HepG2 (cell line): ENCODE measurements at regions not wholly inside any gene's neighbourhood (a gene's known extent, or its start where the extent isn't known, plus 50 kb on each side); places are given as distances from the start of the nearest gene placed in this dataset.

Experiments used
- CREBL2 ChIP-seq: sonication (generic); formaldehyde crosslinking; IDR thresholded peaks from 2 replicates; pipeline ENCODE4 v1.8.1; 2023; ENCODE audit warnings: missing genetic modification reagents, mild to moderate bottlenecking, borderline replicate concordance
- SMARCE1 ChIP-seq: fragments of 450-650 bp; IDR thresholded peaks from 2 replicates; pipeline ENCODE4 v1.6.1; 2017; ENCODE audit warnings: borderline replicate concordance
- SRF ChIP-seq: IDR thresholded peaks from 2 replicates; pipeline ENCODE4 v1.6.1; 2011; ENCODE audit warnings: mild to moderate bottlenecking, low read depth, low read length, moderate library complexity
- YEATS2 ChIP-seq: sonication (generic); formaldehyde crosslinking; IDR thresholded peaks from 2 replicates; pipeline ENCODE4 v1.4.0; 2020; ENCODE audit warnings: missing genetic modification reagents, borderline replicate concordance
- ZNF326 ChIP-seq: sonication (generic); formaldehyde crosslinking; IDR thresholded peaks from 2 replicates; pipeline ENCODE4 v1.4.0; 2020; ENCODE audit warnings: missing genetic modification reagents, borderline replicate concordance
- ZNF432 ChIP-seq: sonication (generic); formaldehyde crosslinking; IDR thresholded peaks from 2 replicates; pipeline ENCODE4 v1.5.0; 2020; ENCODE audit warnings: missing genetic modification reagents, mild to moderate bottlenecking, borderline replicate concordance
- ZNF552 ChIP-seq: sonication (generic); formaldehyde crosslinking; IDR thresholded peaks from 2 replicates; pipeline ENCODE4 v1.9.0; 2022; ENCODE audit warnings: missing genetic modification reagents, mild to moderate bottlenecking, borderline replicate concordance
- ZNF562 ChIP-seq: sonication (generic); formaldehyde crosslinking; IDR thresholded peaks from 2 replicates; pipeline ENCODE4 v1.8.0; 2022; ENCODE audit warnings: missing genetic modification reagents, borderline replicate concordance
- TF ChIP-seq, protein P1 (sequence below): sonication (generic); formaldehyde crosslinking; IDR thresholded peaks from 2 replicates; pipeline ENCODE4 v1.4.0; 2020; ENCODE audit warnings: missing genetic modification reagents, borderline replicate concordance
- TF ChIP-seq, protein P2 (sequence below): sonication (generic); formaldehyde crosslinking; IDR thresholded peaks from 2 replicates; pipeline ENCODE4 v1.8.1; 2023; ENCODE audit warnings: mild to moderate bottlenecking, moderate library complexity, missing genetic modification reagents
- TF ChIP-seq, protein P3 (sequence below): sonication (generic); formaldehyde crosslinking; IDR thresholded peaks from 2 replicates; pipeline ENCODE4 v1.4.0; 2020; ENCODE audit warnings: missing genetic modification reagents

DNA sequence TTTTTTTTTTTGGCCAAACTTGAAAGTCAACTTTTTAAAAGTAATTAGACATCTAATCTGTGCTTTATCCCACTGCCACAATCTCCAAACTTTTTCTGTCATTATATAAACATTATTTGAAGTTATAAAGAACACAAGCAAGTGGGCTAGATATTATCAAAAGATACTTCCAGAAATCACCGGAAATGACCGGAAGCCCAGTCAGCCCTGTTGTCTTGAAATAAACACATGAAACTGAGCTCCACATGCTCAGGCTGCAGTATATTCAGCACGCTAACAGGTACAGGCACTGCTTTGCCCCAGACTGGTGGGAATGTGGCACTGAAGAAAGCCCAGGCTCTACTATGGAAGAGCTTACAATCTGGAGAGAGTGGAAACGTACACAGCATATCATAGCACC lies 158.9 kb upstream of the PLEKHG7 start (continued):
- no peak for TF ChIP-seq ZNF562
- TF ChIP-seq, protein P1, sequence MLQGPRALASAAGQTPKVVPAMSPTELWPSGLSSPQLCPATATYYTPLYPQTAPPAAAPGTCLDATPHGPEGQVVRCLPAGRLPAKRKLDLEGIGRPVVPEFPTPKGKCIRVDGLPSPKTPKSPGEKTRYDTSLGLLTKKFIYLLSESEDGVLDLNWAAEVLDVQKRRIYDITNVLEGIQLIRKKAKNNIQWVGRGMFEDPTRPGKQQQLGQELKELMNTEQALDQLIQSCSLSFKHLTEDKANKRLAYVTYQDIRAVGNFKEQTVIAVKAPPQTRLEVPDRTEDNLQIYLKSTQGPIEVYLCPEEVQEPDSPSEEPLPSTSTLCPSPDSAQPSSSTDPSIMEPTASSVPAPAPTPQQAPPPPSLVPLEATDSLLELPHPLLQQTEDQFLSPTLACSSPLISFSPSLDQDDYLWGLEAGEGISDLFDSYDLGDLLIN (CRISPR knock-in tag): no peak
- no peak for TF ChIP-seq ZNF326 (CRISPR knock-in tag)
- TF ChIP-seq ZNF552 (CRISPR knock-in tag): no peak
- TF ChIP-seq SRF: no peak
- TF ChIP-seq, protein P2, sequence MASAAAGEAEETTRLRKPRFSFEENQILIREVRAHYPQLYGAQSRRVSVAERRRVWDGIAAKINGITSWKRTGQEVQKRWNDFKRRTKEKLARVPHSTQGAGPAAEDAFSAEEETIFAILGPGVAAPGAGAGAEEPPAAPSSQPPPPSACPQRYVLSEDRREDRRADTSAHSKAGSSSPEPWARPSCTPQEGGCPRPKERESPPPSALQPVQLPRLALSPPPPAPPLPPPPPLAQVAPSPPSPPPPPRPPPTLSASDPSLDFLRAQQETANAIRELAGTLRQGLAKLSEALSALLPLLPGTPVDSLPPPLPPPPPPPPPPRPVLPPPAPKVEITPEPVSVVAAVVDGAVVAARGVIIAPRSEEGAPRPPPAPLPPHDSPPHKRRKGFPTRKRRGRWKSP (CRISPR knock-in tag): no peak
- TF ChIP-seq SMARCE1: no peak
- TF ChIP-seq YEATS2 (CRISPR knock-in tag): no peak
- TF ChIP-seq, protein P3, sequence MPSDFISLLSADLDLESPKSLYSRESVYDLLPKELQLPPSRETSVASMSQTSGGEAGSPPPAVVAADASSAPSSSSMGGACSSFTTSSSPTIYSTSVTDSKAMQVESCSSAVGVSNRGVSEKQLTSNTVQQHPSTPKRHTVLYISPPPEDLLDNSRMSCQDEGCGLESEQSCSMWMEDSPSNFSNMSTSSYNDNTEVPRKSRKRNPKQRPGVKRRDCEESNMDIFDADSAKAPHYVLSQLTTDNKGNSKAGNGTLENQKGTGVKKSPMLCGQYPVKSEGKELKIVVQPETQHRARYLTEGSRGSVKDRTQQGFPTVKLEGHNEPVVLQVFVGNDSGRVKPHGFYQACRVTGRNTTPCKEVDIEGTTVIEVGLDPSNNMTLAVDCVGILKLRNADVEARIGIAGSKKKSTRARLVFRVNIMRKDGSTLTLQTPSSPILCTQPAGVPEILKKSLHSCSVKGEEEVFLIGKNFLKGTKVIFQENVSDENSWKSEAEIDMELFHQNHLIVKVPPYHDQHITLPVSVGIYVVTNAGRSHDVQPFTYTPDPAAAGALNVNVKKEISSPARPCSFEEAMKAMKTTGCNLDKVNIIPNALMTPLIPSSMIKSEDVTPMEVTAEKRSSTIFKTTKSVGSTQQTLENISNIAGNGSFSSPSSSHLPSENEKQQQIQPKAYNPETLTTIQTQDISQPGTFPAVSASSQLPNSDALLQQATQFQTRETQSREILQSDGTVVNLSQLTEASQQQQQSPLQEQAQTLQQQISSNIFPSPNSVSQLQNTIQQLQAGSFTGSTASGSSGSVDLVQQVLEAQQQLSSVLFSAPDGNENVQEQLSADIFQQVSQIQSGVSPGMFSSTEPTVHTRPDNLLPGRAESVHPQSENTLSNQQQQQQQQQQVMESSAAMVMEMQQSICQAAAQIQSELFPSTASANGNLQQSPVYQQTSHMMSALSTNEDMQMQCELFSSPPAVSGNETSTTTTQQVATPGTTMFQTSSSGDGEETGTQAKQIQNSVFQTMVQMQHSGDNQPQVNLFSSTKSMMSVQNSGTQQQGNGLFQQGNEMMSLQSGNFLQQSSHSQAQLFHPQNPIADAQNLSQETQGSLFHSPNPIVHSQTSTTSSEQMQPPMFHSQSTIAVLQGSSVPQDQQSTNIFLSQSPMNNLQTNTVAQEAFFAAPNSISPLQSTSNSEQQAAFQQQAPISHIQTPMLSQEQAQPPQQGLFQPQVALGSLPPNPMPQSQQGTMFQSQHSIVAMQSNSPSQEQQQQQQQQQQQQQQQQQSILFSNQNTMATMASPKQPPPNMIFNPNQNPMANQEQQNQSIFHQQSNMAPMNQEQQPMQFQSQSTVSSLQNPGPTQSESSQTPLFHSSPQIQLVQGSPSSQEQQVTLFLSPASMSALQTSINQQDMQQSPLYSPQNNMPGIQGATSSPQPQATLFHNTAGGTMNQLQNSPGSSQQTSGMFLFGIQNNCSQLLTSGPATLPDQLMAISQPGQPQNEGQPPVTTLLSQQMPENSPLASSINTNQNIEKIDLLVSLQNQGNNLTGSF: no peak
- no peak for TF ChIP-seq CREBL2 (CRISPR knock-in tag)
- TF ChIP-seq ZNF432 (CRISPR knock-in tag): no peak
